A673 (cell line): ENCODE measurements at regions not wholly inside any gene's neighbourhood (a gene's known extent, or its start where the extent isn't known, plus 50 kb on each side); places are given as distances from the start of the nearest gene placed in this dataset.

ENCODE experiments used
- EZH2 ChIP-seq: fragments of 200-600 bp; sonication (generic); IDR thresholded peaks from 2 replicates; pipeline ENCODE4 v1.6.1; 2017; ENCODE audit warnings: borderline replicate concordance, low read depth, mild to moderate bottlenecking, mixed read lengths, antibody characterized with exemption, low read length; ENCODE audit not compliant: poor library complexity, severe bottlenecking
- TF ChIP-seq, protein P1 (sequence below): fragments of 300-800, 200-600 bp; sonication (generic); conservative IDR thresholded peaks from 2 replicates; pipeline ENCODE4 v1.5.1; 2017; ENCODE audit warnings: low read depth, mild to moderate bottlenecking, antibody characterized with exemption, low read length, moderate library complexity, mixed read lengths

DNA sequence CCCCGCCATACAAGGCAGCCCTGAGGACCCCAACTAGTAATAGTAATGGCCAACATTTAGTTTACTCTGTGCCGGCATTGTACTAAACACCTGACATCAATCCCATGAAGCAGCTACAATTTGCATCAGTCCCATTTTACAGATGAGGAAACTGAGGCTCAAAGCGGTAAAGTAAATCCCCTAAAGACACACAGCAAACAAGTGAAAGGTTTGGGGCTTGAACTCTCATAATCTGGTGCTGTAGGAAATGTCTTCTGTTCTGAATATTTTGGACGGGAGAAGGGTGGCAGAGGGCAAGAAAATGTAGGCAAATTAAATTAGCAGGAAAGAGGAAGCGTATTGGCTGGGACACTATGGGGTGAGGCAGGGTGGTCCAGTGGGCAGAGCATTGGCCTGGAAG, 160.3 kb upstream of the SYT13 start:
- TF ChIP-seq, protein P1, sequence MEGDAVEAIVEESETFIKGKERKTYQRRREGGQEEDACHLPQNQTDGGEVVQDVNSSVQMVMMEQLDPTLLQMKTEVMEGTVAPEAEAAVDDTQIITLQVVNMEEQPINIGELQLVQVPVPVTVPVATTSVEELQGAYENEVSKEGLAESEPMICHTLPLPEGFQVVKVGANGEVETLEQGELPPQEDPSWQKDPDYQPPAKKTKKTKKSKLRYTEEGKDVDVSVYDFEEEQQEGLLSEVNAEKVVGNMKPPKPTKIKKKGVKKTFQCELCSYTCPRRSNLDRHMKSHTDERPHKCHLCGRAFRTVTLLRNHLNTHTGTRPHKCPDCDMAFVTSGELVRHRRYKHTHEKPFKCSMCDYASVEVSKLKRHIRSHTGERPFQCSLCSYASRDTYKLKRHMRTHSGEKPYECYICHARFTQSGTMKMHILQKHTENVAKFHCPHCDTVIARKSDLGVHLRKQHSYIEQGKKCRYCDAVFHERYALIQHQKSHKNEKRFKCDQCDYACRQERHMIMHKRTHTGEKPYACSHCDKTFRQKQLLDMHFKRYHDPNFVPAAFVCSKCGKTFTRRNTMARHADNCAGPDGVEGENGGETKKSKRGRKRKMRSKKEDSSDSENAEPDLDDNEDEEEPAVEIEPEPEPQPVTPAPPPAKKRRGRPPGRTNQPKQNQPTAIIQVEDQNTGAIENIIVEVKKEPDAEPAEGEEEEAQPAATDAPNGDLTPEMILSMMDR: no peak
- no peak for TF ChIP-seq EZH2
